ENCODE measurements at regions not wholly inside any gene's neighbourhood (a gene's known extent, or its start where the extent isn't known, plus 50 kb on each side); places are given as distances from the start of the nearest gene placed in this dataset.

GRCh38 chr17:27089929-27090247 is 204.0 kb upstream of the WSB1 start (continued):
- no peak for TF ChIP-seq E2F6 (IDR thresholded peaks at IDR 0.05; ENCODE audit: borderline replicate concordance in 1 of 2, extremely low read depth in 1 of 2, insufficient read depth in 1 of 2, insufficient read length in 1 of 2, low read depth in 1 of 2, low read length in 1 of 2, poor library complexity in 1 of 2, severe bottlenecking in 1 of 2)
- TF ChIP-seq POLR2AphosphoS2 (IDR thresholded peaks at IDR 0.05; ENCODE audit: low read length), result 0 out of 2 replicates have a peak, but pooled peaks have one; percentile 2
- 0 out of 2 replicates have a peak, but pooled peaks have one; percentile 51 for TF ChIP-seq RERE (CRISPR knock-in tag; IDR thresholded peaks at IDR 0.05; ENCODE audit: borderline replicate concordance)
- TF ChIP-seq PHF21A (IDR thresholded peaks at IDR 0.05; ENCODE audit: borderline replicate concordance, low read depth), result no peak
- peak; percentile 6 for TF ChIP-seq FIP1L1 (IDR thresholded peaks at IDR 0.05; ENCODE audit: low read depth, low read length, poor library complexity, severe bottlenecking)
- no peak for TF ChIP-seq ZNF354B (CRISPR knock-in tag; IDR thresholded peaks at IDR 0.05)
- no peak for TF ChIP-seq SRSF9 (IDR thresholded peaks at IDR 0.05; ENCODE audit: borderline replicate concordance, low read depth, low read length)

Data from K562 (cell line).